Right kidney (tissue), 1 donor: ENCODE measurements at regions not wholly inside any gene's neighbourhood (a gene's known extent, or its start where the extent isn't known, plus 50 kb on each side); places are given as distances from the start of the nearest gene placed in this dataset.

ENCODE experiments used
- DNase-seq: peaks from one replicate; pipeline ENCODE4 v3.0.0-alpha.2; 2016

DNA sequence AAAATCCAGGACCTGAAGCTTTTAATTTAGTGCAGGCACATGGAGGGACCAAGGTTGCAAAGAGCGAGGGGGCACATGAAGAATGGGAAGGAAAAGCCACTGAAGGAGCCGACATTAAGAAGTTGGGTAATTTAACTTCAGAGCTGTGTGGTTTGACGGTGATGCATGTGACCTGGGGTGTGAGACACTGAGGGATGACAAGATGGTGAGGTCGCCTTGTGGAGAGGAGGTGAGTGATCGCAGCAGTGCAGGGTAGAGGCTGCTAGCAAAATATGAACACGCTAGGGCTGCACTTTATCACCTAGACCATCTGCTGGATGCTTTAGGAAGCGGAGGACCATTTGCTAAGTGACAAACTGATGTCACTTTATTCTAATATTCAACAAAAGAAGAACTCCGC lies 339.0 kb upstream of the KIF2A start:
- no peak for DNase-seq

DNA sequence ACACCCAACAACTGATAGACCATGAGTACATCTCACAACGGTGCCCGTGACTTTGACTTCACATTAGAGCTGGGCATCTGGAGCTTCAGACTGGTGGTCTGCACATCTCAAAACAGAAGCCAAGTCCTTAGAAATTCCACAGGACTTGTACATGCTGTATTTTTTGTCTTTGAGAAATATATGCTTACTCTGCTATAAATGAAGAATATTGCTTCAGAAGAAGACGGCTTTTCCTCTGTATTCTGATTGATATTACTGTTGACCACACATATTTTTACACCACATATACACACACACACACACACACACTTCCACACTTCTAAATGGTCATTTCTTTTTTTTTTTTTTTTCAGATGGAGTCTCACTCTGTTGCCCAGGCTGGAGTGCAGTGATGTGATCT lies 338.3 kb upstream of the KIF2A start:
- no peak for DNase-seq

DNA sequence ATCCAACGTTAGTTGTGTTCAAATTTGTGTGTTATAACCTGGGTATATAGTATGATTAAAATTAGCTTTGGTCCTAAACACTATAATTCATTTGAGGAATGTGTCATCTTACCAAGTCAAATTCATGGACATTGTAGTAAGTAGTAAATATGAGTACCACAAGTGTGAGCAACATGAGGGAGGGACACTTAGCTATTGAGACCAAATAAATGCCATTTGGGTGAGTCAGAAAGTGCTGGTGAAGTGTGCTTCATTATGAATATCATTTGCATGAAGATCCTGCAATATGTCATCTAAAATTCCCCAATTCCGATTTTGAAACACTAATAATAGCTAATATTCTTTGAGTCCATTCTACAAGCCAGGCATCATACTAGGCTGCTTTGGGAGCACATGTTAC lies 336.7 kb upstream of the KIF2A start:
- DNase-seq, result no peak

DNA sequence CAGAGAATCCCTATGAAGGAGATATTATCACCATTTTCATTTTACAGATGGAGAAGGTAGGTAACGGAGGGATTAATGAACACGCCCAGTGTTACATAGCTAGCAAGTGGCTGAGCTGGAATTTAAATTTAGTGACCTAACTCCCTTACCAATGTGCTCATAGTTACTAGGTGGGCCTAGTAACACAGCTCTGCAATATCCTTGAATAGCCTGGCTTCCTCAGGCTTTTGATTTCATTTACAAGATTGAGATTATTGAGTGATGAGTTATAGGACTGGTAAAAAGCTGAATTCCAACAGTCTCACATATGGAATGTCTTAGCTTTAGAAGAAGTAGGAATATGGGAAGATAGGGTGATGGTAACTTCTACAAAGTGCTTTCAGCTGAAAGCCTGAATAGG lies 336.3 kb upstream of the KIF2A start:
- DNase-seq, result no peak

DNA sequence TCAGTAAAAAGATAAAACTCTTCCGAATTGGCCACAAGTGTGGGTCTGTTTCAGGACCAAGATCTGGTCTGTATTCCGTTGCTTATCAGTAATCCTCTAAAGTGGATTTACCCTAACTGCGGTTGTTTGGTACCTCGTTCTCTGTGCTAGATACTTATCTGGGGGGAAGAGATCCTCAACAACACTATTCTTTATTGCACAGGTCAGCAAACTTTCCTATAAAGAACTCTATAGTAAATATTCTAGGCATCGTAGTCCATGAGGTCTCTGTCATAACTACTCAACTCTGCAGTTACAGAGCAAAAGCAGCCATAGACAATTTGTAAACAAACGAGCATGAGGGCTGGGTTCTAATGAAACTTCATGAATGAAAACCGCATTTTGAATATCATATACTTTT lies 335.8 kb upstream of the KIF2A start:
- DNase-seq, result no peak

DNA sequence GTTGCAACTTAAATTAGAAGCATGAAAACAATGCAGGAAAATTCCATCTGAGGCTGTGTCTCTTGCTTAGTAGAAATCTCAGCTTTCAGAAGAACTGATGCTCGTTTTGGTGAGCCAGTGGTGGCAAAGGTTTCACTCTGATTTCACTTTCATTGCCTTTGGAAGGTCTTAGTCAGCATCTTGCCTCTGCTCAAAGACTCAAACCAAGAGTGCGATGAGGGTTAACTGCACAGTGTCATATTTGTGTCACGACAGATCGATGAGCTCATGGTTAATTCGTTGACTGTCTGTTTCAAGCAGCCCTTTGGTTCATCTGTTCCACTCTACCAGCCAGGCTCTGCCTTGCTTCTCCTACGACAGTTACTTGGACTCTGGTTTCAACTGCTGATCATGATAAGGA lies 331.3 kb upstream of the KIF2A start:
- DNase-seq, result no peak

DNA sequence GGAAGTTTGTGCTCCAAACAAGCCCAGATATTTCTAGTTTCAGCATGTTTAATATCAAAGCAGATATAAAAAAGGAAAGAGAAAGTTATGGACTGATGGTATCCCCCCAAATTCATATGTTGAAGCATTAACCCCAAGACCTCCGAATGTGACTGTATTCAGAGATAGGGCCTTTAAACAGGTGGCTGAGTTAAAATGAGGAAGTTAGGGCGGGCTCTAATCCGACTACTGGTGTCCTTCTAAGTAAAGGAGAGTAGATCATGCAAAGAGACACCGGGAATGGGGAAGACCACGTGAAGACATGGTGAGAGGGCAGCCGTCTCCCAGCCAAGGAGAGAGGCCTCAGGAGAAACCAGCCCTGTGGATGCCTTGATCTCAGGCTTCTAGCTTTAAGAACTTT lies 324.1 kb upstream of the KIF2A start:
- no peak for DNase-seq

DNA sequence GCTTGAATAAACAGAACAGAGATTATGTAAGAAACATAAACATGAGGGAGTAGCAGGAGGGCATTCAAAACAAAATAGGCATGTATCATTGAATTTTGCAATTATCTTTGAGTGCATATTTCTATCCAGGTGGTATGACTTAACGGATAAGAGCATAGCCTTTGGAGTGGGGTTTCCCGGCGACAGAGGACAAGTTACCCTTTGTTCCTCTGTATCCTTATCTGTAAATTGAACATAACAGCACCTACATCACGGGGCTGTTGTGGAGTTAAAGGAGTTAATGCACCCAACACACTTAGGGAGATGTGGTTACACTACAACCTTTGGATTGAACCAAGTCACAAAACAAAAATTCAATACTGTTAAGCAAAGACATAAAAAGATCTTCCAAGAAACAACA lies 314.6 kb upstream of the KIF2A start:
- no peak for DNase-seq

DNA sequence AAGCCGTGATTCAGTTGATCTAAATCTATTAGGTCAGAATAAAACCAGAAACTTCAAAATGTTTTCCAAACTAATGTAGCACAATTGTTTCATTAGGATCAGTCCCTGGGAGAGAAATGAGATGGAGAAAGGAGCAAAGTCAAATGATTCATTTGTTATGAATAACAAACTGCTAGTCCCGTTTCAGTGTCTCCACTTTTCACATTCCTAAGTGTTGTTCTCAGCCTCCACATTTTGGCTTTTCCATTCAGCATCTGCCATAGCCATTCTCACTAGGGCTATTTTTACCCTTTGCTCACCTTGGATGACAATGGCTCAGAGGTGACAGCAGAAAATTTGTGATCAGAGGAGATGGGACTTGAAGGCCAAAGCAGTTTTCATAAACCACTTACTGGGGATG lies 314.1 kb upstream of the KIF2A start:
- no peak for DNase-seq

DNA sequence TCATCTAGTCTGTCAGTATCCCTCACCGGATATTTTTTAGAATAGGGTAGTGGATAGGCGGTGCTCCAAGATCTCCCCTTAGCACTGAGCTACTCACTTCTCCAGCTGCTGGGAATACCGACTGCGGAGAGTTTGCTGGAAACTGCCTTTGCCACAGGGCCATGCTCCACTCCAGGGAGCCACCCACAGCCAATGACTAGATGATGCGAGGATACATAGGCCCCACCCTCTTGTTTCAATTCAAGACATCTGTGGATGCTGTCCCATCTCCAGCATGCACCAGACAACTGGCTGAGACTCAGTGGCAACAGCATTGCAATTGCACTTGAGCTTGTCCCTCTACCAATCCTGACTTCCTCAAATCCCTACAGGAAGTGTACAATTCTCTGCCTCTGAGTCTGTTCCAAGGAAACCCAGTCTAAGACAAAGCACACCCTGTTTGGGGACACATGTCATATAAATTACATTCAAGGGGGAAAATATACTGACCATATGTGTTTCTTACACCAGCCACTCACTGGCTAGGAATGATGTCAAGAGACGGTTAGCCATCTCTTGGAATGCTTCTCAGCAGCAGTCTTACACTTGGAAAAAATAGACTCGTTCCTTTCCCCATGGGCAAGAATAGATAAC lies 312.6 kb upstream of the KIF2A start:
- no peak for DNase-seq

DNA sequence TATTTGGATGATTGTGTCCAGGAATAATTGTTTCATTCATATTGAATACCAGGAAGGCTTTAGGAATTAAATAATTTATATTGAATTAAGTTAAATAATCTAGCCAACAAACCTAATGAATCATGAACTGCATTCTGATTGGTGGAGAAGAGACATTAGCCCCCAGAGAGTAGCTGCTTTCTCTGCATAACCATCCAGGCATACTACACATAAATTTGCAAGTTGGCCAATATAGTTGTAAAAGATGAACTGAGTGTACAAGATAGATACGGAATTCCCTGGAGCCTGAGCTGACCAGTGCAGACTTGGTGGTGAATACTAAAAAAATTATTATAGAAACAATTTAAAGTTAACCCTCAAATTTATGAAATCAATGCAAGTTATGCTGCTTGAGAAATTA lies 311.8 kb upstream of the KIF2A start:
- DNase-seq, result no peak

DNA sequence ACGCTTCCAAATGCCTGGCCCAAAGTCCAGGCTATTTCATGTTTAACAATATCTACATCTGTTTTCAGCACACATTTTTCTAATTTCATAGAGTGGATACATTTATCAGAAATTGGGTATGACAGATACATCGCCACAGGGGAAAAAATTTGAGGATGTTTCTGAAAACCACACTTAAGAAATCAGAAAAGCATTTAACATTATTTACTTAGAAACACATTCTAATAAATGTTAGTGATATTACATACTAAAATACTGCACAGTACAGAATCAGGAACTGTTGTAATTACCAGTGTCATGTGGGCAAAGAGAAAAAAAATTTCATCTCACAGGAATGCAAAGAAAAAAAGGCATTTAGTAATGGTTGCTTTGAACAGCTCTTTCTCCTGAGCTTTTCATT lies 310.5 kb upstream of the KIF2A start:
- DNase-seq, result no peak

DNA sequence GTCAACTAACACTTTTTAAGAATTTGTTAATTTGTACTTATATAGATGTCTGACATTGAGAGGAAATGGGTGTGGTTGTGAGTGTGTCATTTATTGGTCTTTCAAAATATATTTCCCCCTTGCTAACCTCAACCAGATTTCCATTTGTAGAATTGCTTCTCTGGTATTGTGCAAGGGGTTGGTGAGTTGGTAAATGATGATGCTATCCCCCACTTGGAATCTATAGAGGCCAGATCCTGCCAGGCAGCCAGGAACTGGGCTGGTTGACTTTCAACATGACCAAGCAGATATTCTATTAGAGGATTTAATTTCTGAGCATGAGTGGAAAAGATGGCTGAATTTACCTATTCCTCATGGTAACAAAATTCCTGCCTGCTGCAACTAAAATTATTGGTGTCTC lies 306.6 kb upstream of the KIF2A start:
- DNase-seq, result no peak

DNA sequence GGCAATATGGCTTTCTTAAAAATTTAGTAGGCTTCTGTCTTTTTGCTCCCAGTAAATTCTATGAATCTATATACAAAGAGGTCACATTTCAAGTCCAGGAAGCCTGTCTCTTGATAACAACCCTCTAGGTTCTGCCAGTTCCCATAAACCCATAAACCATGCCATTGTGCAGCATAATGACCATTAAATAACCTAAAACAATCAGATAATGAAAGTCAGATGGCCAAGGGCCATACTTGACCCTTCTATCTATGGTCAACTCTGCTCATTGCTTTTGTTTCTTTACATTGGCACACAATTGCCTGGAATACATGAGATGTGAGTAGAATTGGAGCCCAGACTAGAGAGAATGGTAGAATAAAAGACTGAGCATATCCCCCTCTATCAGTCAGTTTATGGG lies 305.4 kb upstream of the KIF2A start:
- no peak for DNase-seq

DNA sequence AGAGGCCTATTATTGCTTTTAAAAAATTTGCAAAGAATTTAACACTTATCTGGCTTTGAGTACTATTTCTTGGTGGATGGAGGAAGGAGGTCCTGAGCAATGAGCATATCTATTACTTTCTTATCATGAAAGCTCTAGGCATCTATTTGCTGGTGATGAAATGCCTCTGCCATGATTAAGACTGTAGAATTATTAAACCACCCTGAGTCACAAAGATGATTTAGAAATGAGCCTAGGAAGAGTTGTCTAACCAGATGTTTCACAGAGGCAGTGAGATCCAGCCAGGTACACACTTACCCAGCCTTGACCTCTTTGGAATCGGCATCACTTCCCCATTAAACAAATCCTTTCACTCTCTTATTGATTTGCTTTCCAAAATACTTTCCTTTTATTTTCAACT lies 304.4 kb upstream of the KIF2A start:
- no peak for DNase-seq

DNA sequence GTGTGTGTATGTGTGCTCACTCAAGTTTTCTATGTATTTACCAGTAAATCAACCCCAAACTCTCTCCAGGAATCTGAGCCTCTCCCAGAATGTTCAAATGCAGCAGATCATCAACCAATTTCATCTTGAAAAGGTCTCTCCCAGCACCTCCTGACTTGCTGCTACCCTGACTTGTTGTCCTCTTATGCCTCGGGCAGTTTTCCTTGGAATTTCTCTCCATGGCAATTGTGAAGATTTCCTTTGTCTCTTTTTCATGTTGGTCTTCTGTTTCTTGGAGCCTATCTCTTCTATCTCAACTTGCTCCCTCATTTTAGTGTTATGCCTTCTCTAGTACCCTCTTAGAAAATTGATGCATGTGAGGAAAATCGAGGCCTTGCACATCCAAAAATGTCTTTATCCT lies 303.6 kb upstream of the KIF2A start:
- DNase-seq, result no peak

DNA sequence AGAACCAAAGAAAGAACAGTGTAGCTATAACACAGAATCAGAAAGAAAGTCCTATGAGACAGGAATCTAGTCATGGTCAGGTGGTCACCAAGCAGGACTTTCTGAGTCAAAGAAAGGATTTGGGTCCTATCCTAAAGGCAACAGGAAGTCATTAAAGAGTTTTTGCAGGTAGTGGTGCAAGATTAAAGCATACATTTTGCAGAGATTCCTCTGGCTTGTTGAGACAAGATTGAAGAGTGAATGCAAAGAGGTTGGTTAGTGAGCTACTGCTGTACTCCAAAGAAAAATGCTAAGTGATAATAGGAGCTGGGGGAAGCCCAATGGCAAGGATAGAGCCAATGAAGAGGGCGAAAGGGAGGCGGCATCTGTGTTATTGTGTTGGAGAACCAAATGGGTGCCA lies 300.5 kb upstream of the KIF2A start:
- DNase-seq, result no peak

DNA sequence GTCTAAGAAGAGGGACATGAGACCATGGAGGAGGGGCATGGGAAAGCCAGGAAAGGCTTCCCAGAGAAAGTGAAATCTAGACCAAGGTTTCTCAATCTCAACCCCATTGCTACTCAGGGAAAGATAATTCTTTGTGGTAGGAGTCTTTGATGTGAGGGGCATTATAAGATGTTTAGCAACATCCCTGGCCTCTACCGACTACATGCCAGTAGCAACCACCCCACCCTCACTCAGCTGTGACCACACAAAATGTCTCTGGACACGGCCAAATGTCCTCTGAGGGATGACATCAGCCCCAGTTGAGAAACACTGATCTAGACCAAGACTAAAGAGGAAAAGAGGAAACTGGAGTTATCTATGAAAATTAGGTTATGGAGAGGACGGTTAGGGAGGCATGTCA lies 298.5 kb upstream of the KIF2A start:
- no peak for DNase-seq

DNA sequence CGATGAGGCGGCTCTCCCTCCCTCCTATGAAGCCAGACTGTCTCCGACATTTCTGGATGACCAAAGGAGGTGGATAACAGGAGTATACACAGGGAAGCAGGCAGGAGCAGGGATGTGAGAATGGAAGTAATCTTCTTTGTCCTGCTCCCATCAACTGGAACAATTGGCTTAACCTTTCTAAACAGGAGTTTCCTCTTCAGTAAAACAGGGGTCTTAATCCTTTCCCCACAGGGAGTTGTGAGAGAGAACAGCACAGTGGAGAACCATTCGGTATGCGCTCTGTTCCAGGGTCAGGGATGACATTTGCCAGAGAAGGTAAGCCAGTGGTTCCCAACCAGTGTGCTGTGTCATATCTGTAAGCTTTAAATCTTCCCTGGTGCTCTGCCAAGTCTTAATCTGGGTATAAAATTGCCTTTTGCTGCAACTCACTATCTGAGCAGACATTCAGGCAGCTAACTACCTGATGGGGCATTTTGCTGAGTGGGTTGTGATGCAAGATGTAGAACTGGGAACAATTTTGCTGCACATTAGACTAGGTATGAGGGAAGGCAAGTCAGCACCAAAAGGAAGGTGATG lies 294.8 kb upstream of the KIF2A start:
- no peak for DNase-seq

DNA sequence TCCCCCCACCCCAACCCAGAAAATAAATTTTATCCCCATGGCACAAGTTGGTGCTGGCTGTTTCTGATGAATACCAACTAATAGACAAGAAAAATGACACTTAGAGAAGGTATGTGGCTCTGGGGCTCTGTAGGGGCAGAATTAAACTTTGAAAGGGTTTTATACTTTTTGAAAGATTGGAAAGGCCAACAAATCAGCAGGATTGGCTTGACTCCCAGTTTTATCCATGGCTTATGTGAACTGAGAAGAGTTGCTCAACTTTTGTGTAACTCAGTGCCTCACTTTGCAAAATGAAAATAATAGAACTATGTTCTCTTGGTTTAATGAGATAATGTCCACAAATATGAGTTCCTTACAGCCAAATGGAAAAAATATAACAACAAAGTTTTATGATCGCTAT lies 288.9 kb upstream of the KIF2A start:
- DNase-seq, result no peak

DNA sequence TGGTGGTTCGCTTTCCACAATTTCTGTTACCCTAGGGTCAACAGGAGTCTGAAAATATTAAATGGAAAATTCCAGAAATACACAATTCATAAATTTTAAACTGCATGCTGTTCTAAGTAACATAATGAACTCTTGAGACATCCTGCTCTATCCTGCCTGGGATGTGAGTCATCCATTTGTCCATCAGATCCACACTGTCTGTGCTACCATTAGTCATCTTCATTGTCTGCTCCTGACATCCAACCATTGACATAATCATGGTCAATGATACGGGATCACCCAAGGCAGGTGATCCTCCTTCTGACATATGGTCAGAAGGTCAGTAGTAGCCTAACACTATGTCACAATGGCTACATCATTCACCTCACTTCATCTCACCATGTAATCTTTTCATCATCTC lies 276.7 kb upstream of the KIF2A start:
- no peak for DNase-seq

DNA sequence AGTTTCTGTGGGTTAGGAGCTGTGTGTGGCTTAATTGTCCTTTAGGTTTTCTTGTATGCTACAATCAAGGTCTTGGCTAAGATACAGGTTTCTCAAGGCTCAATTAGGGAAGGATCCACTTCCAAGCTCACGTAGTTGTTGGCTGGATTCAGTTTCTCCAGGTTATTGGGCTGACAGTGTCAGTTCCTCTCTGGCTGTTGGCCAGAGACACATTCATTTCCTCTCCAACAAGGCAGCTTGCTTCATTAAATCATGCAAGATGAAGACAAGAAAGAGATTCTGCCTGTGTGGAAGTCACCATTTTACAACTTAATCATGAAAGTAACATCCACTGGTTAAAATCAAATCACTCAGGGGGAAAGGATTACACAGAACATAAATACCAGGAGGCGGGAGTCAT lies 275.7 kb upstream of the KIF2A start:
- DNase-seq, result no peak

DNA sequence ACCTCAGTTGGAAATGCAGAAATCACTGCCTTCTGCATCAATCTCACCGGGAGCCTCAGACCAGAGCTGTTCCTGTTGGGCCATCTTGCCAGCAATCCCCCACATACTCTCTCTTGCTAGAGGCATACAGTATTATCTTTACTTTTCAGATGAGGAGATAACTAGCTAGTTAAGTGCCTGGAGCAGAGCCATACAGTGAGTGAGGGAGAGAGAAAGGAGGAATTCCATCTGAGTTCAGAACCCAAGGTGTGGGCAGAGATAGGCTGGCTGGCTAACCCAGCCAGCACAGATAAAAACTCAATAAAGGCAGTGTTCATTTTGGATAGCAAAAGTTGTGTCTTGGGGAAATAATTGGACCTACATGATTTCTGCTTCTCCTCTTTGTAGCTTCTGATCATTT lies 268.0 kb upstream of the KIF2A start:
- no peak for DNase-seq

DNA sequence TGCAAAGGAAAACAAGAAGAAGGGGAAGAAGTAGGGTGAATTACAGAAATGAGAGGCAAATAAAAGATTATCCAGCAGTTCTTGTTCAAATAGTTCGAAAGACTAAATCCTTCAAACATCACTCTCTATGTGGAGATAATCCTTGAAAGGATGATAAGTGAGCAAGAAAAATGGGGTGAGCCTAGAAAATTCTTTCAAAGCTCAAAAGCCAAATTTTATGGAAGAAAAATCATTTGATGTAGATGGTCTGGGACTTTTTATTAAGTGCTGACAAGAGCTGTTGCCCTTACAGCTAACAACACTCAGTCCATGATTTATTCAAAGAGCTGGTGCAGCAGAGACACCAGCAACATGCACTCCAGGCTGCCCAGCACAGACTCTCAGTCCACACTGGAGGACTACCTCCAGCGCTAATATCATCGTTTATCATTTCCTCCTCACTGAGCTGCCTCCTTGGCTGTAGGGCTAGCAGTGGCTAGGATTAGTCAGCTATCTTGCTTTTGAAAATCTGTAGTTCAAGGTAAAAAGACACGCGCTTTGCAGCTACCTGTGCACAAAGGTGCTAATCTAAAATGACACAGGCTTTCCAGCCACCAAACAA lies 264.8 kb upstream of the KIF2A start:
- no peak for DNase-seq

DNA sequence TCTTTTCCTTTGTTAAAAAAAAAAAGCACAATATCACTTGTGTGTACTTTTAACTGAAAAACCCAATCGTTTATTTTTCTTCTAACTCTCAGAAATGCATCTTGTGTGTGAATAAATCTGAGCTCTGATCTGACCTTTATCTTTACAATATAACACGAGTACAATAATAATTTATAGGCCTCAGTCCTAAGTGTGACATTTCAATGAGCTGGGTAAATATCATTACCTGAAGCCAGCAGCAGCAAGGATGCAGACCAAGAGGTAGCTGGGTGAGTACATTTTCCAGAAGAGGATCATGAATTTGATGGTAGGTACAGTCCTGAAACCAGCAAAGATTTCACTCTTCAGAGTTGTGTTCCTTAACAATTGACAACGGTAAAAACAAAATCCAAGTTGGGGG lies 264.0 kb upstream of the KIF2A start:
- no peak for DNase-seq
